Ishikawa (cell line): ENCODE measurements at regions not wholly inside any gene's neighbourhood (a gene's known extent, or its start where the extent isn't known, plus 50 kb on each side); places are given as distances from the start of the nearest gene placed in this dataset.

ENCODE experiments used
- CEBPB ChIP-seq: IDR thresholded peaks from 2 replicates; pipeline ENCODE4 v1.6.1; 2012
- CREB1 ChIP-seq: IDR thresholded peaks from 2 replicates; pipeline ENCODE4 v1.6.1; 2012; ENCODE audit warnings: low read depth
- EP300 ChIP-seq: IDR thresholded peaks from 2 replicates; pipeline ENCODE4 v1.6.1; 2012; ENCODE audit warnings: borderline replicate concordance
- NFIC ChIP-seq: IDR thresholded peaks from 2 replicates; pipeline ENCODE4 v1.6.1; 2012
- RAD21 ChIP-seq: IDR thresholded peaks from 2 replicates; pipeline ENCODE4 v1.6.1; 2012; ENCODE audit warnings: low read depth
- TAF1 ChIP-seq: IDR thresholded peaks from 2 replicates; pipeline ENCODE4 v1.6.1; 2012; ENCODE audit warnings: low read depth, mild to moderate bottlenecking
- TCF12 ChIP-seq: IDR thresholded peaks from 2 replicates; pipeline ENCODE4 v1.6.1; 2012; ENCODE audit warnings: low read depth
- TF ChIP-seq, protein P1 (sequence below): IDR thresholded peaks from 2 replicates; pipeline ENCODE4 v1.6.1; 2012; ENCODE audit warnings: low read depth, mild to moderate bottlenecking

DNA sequence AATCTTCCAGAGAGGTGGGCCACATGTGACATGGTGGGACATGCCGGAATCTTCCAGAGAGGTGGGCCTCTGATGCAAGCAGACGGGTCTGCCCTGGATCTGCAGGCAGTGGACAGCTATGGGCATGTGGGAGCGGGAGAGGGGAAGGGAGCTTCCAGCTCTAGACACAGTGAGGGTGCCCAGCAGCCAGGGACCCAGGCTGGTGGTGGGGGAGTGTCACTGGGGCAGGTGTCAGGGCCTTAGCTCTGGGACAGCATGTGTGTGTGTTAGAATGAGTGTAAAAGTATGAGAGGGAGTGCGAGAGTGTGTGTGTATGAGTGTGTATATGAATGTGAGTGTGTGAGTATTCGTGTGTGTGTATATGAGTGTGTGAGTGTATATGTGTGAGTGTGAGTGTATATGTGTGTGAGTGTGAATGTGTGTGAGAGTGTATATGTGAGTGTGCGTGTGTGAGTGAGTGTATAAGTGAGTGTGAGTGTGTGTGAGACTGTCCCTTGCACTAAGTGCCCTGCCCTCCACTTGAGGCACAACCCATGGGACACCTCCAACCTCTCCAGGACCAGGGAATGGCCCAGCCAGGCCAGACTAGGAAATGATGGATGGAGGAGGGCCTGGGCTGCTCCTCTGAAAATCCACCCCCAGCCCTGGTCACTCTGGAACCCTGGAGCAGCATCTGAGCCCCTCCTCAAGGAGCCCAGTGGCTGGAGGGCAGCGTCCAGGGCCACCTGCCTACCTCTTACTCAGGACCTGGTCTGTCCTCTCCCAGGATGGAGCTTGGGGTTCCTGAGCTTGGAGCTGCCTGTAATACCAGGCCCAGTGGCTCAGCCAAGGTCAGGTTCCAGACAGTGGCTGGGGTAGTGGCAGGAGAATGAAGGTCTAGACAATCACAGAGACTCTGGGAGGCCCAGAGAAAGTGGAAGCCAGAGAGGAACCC, 122.2 kb downstream of the C9orf50 start:
- TF ChIP-seq TCF12 (no peak), CEBPB (no peak), TAF1 (no peak), RAD21 (no peak), NFIC (no peak), EP300 (no peak), CREB1 (no peak)
- TF ChIP-seq, protein P1, sequence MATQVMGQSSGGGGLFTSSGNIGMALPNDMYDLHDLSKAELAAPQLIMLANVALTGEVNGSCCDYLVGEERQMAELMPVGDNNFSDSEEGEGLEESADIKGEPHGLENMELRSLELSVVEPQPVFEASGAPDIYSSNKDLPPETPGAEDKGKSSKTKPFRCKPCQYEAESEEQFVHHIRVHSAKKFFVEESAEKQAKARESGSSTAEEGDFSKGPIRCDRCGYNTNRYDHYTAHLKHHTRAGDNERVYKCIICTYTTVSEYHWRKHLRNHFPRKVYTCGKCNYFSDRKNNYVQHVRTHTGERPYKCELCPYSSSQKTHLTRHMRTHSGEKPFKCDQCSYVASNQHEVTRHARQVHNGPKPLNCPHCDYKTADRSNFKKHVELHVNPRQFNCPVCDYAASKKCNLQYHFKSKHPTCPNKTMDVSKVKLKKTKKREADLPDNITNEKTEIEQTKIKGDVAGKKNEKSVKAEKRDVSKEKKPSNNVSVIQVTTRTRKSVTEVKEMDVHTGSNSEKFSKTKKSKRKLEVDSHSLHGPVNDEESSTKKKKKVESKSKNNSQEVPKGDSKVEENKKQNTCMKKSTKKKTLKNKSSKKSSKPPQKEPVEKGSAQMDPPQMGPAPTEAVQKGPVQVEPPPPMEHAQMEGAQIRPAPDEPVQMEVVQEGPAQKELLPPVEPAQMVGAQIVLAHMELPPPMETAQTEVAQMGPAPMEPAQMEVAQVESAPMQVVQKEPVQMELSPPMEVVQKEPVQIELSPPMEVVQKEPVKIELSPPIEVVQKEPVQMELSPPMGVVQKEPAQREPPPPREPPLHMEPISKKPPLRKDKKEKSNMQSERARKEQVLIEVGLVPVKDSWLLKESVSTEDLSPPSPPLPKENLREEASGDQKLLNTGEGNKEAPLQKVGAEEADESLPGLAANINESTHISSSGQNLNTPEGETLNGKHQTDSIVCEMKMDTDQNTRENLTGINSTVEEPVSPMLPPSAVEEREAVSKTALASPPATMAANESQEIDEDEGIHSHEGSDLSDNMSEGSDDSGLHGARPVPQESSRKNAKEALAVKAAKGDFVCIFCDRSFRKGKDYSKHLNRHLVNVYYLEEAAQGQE = no peak
